Erythroblast (primary cell): ENCODE measurements at regions not wholly inside any gene's neighbourhood (a gene's known extent, or its start where the extent isn't known, plus 50 kb on each side); places are given as distances from the start of the nearest gene placed in this dataset.

ENCODE experiments used
- DNase-seq, 2 experiments: peaks; one replicate each; lab custom pipeline; 2025; lab: John Stamatoyannopoulos, UW
- GATA1 ChIP-seq: IDR thresholded peaks from 2 replicates; pipeline ENCODE4 v1.6.1; 2011; ENCODE audit warnings: low read depth, mild to moderate bottlenecking, control low read depth, low read length, moderate library complexity
- POLR2A ChIP-seq: IDR thresholded peaks from 2 replicates; pipeline ENCODE4 v1.6.1; 2011; ENCODE audit warnings: mild to moderate bottlenecking, low read length

- TF ChIP-seq POLR2A = no peak
- no peak for TF ChIP-seq GATA1
- no peak for DNase-seq
Observed at GRCh38 chr22:48434156-48434867, 1393.4 kb downstream of the BRD1 start.

- DNase-seq = no peak
- no peak for TF ChIP-seq GATA1
- TF ChIP-seq POLR2A = no peak
Observed at GRCh38 chr22:48433647-48434046, 1394.0 kb downstream of the BRD1 start.

- TF ChIP-seq GATA1 (no peak), POLR2A (no peak)
- no peak for DNase-seq
Observed at GRCh38 chr22:48432781-48433518, 1394.7 kb downstream of the BRD1 start.

- TF ChIP-seq POLR2A (no peak), GATA1 (no peak)
- no peak for DNase-seq
Observed at GRCh38 chr22:48431536-48432315, 1395.9 kb downstream of the BRD1 start.

- DNase-seq = no peak
- TF ChIP-seq POLR2A (no peak), GATA1 (no peak)
Observed at GRCh38 chr22:48431014-48431413, 1396.7 kb downstream of the BRD1 start.

- no peak for DNase-seq
Observed at GRCh38 chr22:48429446-48430020, 1398.1 kb downstream of the BRD1 start.

GRCh38 chr22:48428631-48429371 is 1398.9 kb downstream of the BRD1 start:
- TF ChIP-seq GATA1 (no peak), POLR2A (no peak)
- DNase-seq = no peak

More at GRCh38 chr22:48429446-48430020, 1398.1 kb downstream of the BRD1 start:
- TF ChIP-seq POLR2A (no peak), GATA1 (no peak)

GRCh38 chr22:48427731-48428211 is 1399.9 kb downstream of the BRD1 start:
- no peak for TF ChIP-seq GATA1
- TF ChIP-seq POLR2A = no peak
- DNase-seq = no peak

GRCh38 chr22:48426466-48427380 is 1401.0 kb downstream of the BRD1 start:
- no peak for TF ChIP-seq GATA1

GRCh38 chr22:48425641-48426040 is 1402.0 kb downstream of the BRD1 start:
- TF ChIP-seq POLR2A = no peak
- TF ChIP-seq GATA1 = no peak
- DNase-seq = no peak

More at GRCh38 chr22:48426466-48427380, 1401.0 kb downstream of the BRD1 start:
- no peak for DNase-seq

- DNase-seq = no peak
- TF ChIP-seq POLR2A (no peak), GATA1 (no peak)
Observed at GRCh38 chr22:48425091-48425506, 1402.6 kb downstream of the BRD1 start.

- TF ChIP-seq POLR2A = no peak
- no peak for TF ChIP-seq GATA1
- no peak for DNase-seq
Observed at GRCh38 chr22:48424661-48425060, 1403.0 kb downstream of the BRD1 start.
